CD4-positive, alpha-beta T cell treated with Interleukin-6 at 100 ng/mL for 8 hours (primary cell): ENCODE measurements at regions not wholly inside any gene's neighbourhood (a gene's known extent, or its start where the extent isn't known, plus 50 kb on each side); places are given as distances from the start of the nearest gene placed in this dataset.
"Not testable (repeated sequence)": the region's sequence is repeated elsewhere in the genome, so short reads cannot be mapped to it uniquely, and the experiment has no call there.

ENCODE experiments used
- DNase-seq: peaks from one replicate; pipeline ENCODE4 v3.0.0-alpha.2; 2020; ENCODE audit warnings: mixed read lengths, low spot score

GRCh38 chr14:34300882-34301734 lies 160.9 kb downstream of the SPTSSA start:
- no peak for DNase-seq

- no peak for DNase-seq
Observed at GRCh38 chr14:34300330-34300729, 161.7 kb downstream of the SPTSSA start.

GRCh38 chr14:34299360-34299759 lies 162.7 kb downstream of the SPTSSA start:
- DNase-seq, result no peak

GRCh38 chr14:34297786-34298520 lies 164.1 kb downstream of the SPTSSA start:
- no peak for DNase-seq

- DNase-seq, result no peak
Observed at GRCh38 chr14:34283590-34283989, 178.4 kb downstream of the SPTSSA start.

GRCh38 chr14:34277191-34277590 lies 184.8 kb downstream of the SPTSSA start:
- no peak for DNase-seq

GRCh38 chr14:34275530-34275929 lies 186.5 kb downstream of the SPTSSA start:
- no peak for DNase-seq

GRCh38 chr14:34275078-34275477 lies 187.0 kb downstream of the SPTSSA start:
- no peak for DNase-seq

- not testable (repeated sequence) for DNase-seq
Observed at GRCh38 chr14:34273716-34274115, 188.3 kb downstream of the SPTSSA start.

GRCh38 chr14:34270361-34270760 lies 191.7 kb downstream of the SPTSSA start:
- no peak for DNase-seq

- DNase-seq, result no peak
Observed at GRCh38 chr14:34266344-34266743, 195.7 kb downstream of the SPTSSA start.

GRCh38 chr14:34262127-34262910 lies 199.7 kb downstream of the SPTSSA start:
- DNase-seq, result no peak

GRCh38 chr14:34259996-34260395 lies 202.0 kb downstream of the SPTSSA start:
- DNase-seq, result no peak

- no peak for DNase-seq
Observed at GRCh38 chr14:34258318-34258717, 203.7 kb downstream of the SPTSSA start.

GRCh38 chr14:34257505-34257904 lies 204.5 kb downstream of the SPTSSA start:
- DNase-seq, result no peak

GRCh38 chr14:34256223-34256622 lies 205.8 kb downstream of the SPTSSA start:
- no peak for DNase-seq

GRCh38 chr14:34254571-34254970 lies 207.5 kb downstream of the SPTSSA start:
- DNase-seq, result no peak

- DNase-seq, result no peak
Observed at GRCh38 chr14:34254031-34254430, 208.0 kb downstream of the SPTSSA start.

GRCh38 chr14:34252227-34252626 lies 209.8 kb downstream of the SPTSSA start:
- no peak for DNase-seq

GRCh38 chr14:34251662-34252061 lies 210.4 kb downstream of the SPTSSA start:
- DNase-seq, result no peak

- DNase-seq, result no peak
Observed at GRCh38 chr14:34250959-34251358, 211.1 kb downstream of the SPTSSA start.

- DNase-seq, result no peak
Observed at GRCh38 chr14:34247605-34248004, 214.4 kb downstream of the SPTSSA start.

GRCh38 chr14:34246206-34246605 lies 215.8 kb downstream of the SPTSSA start:
- DNase-seq, result no peak
